ENCODE measurements at regions not wholly inside any gene's neighbourhood (a gene's known extent, or its start where the extent isn't known, plus 50 kb on each side); places are given as distances from the start of the nearest gene placed in this dataset.

DNA sequence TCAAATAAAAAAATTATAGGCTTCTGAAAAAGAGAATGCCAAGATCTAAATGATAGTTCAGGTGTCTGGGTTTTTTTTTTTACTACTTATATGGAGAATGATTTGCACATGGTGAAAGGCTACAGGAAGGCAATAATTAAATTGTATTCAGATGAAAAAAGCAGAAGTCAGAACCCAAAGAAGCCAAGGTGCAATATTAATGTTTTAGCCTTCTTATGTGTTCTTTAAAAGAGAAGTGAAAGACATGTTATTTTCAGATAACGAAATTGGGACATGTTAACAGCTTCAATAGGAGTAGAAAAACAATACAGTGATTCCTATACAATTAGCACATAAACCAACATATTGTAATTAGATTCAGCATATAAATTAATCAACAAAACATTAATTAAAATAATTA lies 452.9 kb upstream of the PRMT6 start:
- Histone ChIP-seq H4K91ac (ENCODE audit: low read length) (no peak overlapping the region), H3K27me3 (ENCODE audit: control insufficient read depth in 1 of 2, insufficient read depth in 1 of 2, low read length in 2 of 2) (no peaks in the 10 kb centered on the region), H3K4me1 (ENCODE audit: control insufficient read depth, insufficient read depth, low read depth, low read length) (no peaks in the 10 kb centered on the region), H3K27ac (ENCODE audit: low read length, poor library complexity, severe bottlenecking) (no peak overlapping the region), H3K18ac (ENCODE audit: low read depth in 1 of 2, low read length in 2 of 2) (no peak overlapping the region), H3K36me3 (ENCODE audit: control insufficient read depth in 1 of 2, insufficient read depth in 2 of 2, low read depth in 1 of 2, low read length in 2 of 2) (no peaks in the 10 kb centered on the region), H3K4me2 (ENCODE audit: low read length, poor library complexity, severe bottlenecking) (no peak overlapping the region), H4K8ac (ENCODE audit: low read length) (no peak overlapping the region), H2AFZ (ENCODE audit: low read depth, low read length) (no peak overlapping the region), H2BK5ac (ENCODE audit: low read depth, low read length, poor library complexity, severe bottlenecking) (no peak overlapping the region), H3K79me1 (replicated peaks; ENCODE audit: low read length, poor library complexity, severe bottlenecking) (no peaks in the 10 kb centered on the region), H3K9me3 (ENCODE audit: control insufficient read depth, low read length) (no peaks in the 10 kb centered on the region), H2BK120ac (ENCODE audit: low read depth, low read length) (no peak overlapping the region), H3K14ac (ENCODE audit: low read length in 2 of 2) (no peak overlapping the region), H3K9ac (ENCODE audit: low read length) (no peak overlapping the region), H2BK15ac (ENCODE audit: low read depth, poor library complexity, severe bottlenecking) (no peak overlapping the region), H2BK12ac (ENCODE audit: low read length in 2 of 2) (no peak overlapping the region), H3K23ac (ENCODE audit: low read length in 2 of 2) (no peak overlapping the region), H2AK5ac (ENCODE audit: low read length, severe bottlenecking) (no peak overlapping the region), H3K4me3 (ENCODE audit: insufficient read depth in 1 of 2, low read depth in 1 of 2, low read length in 2 of 2) (no peak overlapping the region), H3K4ac (ENCODE audit: low read depth in 1 of 2, low read length in 2 of 2) (no peak overlapping the region)
- no peak for DNase-seq
- 60% methylated on average over 1 of the region's 1 CpG for WGBS

DNA sequence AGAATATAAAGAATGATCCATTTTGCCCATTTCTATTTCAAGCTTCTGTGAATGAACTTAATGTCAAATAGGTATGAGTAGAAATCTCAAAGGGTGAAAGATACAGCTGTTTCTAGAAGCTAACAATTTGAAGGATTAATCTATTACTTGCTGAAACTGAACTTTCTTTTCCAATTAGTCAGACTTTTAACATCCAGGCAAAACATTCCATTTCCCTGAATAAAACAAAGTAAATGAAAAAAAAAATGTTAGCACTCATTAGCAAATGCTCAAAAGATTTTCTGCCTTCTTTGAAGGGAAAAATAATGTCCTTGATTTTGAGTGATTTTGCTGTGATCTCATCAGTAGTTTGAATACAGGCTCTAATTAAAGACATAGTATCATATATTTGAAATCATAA lies 447.6 kb upstream of the PRMT6 start:
- no peak overlapping the region for H4K8ac ChIP-seq (ENCODE audit: low read length)
- no peak overlapping the region for H2BK12ac ChIP-seq (ENCODE audit: low read length in 2 of 2)
- H4K91ac ChIP-seq (ENCODE audit: low read length): no peak overlapping the region
- no peak overlapping the region for H3K9ac ChIP-seq (ENCODE audit: low read length)
- H3K9me3 ChIP-seq (ENCODE audit: control insufficient read depth, low read length): no peaks in the 10 kb centered on the region
- H3K4me2 ChIP-seq (ENCODE audit: low read length, poor library complexity, severe bottlenecking): no peak overlapping the region
- no peak overlapping the region for H2AFZ ChIP-seq (ENCODE audit: low read depth, low read length)
- no peaks in the 10 kb centered on the region for H3K36me3 ChIP-seq (ENCODE audit: control insufficient read depth in 1 of 2, insufficient read depth in 2 of 2, low read depth in 1 of 2, low read length in 2 of 2)
- no peaks in the 10 kb centered on the region for H3K79me1 ChIP-seq (replicated peaks; ENCODE audit: low read length, poor library complexity, severe bottlenecking)
- no peak overlapping the region for H3K4ac ChIP-seq (ENCODE audit: low read depth in 1 of 2, low read length in 2 of 2)
- H3K27ac ChIP-seq (ENCODE audit: low read length, poor library complexity, severe bottlenecking): no peak overlapping the region
- H3K4me1 ChIP-seq (ENCODE audit: control insufficient read depth, insufficient read depth, low read depth, low read length): no peaks in the 10 kb centered on the region
- no peak for DNase-seq
- no peak overlapping the region for H3K18ac ChIP-seq (ENCODE audit: low read depth in 1 of 2, low read length in 2 of 2)
- H2BK120ac ChIP-seq (ENCODE audit: low read depth, low read length): no peak overlapping the region
- no peaks in the 10 kb centered on the region for H3K27me3 ChIP-seq (ENCODE audit: control insufficient read depth in 1 of 2, insufficient read depth in 1 of 2, low read length in 2 of 2)
- H3K4me3 ChIP-seq (ENCODE audit: insufficient read depth in 1 of 2, low read depth in 1 of 2, low read length in 2 of 2): no peak overlapping the region
- H2AK5ac ChIP-seq (ENCODE audit: low read length, severe bottlenecking): no peak overlapping the region
- no peak overlapping the region for H2BK15ac ChIP-seq (ENCODE audit: low read depth, poor library complexity, severe bottlenecking)
- H3K14ac ChIP-seq (ENCODE audit: low read length in 2 of 2): no peak overlapping the region
- no peak overlapping the region for H2BK5ac ChIP-seq (ENCODE audit: low read depth, low read length, poor library complexity, severe bottlenecking)
- H3K23ac ChIP-seq (ENCODE audit: low read length in 2 of 2): no peak overlapping the region

DNA sequence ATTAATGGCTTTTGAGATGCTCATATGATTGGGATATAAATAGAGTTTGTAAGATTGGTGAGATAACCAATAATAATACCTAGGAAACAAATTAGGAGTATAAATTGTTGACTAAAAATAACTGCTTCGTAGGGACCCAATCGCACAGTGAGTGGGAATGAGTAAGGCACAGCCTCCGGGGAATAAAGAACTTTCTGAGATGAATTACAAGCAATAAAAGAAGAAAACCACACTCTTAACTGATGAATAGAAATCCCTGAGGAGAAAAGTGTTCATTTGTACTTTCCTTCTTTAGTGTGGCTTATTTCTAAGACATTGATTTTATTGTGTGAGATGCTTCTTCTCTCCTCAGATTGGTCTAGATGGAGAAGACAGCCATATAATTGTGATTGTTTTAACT lies 443.4 kb upstream of the PRMT6 start:
- no peaks in the 10 kb centered on the region for H3K4me1 ChIP-seq (ENCODE audit: control insufficient read depth, insufficient read depth, low read depth, low read length)
- no peak for DNase-seq

DNA sequence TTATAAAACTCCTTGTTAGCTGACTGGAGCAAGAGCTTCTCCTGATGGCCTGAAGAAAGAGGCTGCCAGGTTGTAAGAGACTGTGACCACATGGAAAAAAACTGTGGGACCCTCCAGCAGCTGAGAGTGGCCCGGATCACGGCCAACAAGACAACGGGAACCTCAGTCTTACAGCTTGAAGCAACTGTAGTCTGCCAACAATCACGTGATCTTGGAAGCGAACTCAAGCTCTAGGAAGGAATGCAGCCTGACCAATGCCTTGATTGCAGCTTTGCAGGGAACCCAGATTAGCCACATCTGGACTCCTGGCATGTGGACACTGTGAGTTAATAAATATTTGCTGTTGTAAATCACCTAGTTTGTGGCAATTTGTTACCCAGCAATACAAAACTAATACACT lies 442.6 kb upstream of the PRMT6 start:
- no peak overlapping the region for H2AFZ ChIP-seq (ENCODE audit: low read depth, low read length)
- H3K9me3 ChIP-seq (ENCODE audit: control insufficient read depth, low read length): no peaks in the 10 kb centered on the region
- DNase-seq: no peak
- no peak overlapping the region for H3K4ac ChIP-seq (ENCODE audit: low read depth in 1 of 2, low read length in 2 of 2)
- H3K27ac ChIP-seq (ENCODE audit: low read length, poor library complexity, severe bottlenecking): no peak overlapping the region
- H2BK12ac ChIP-seq (ENCODE audit: low read length in 2 of 2): no peak overlapping the region
- H4K91ac ChIP-seq (ENCODE audit: low read length): no peak overlapping the region
- no peaks in the 10 kb centered on the region for H3K27me3 ChIP-seq (ENCODE audit: control insufficient read depth in 1 of 2, insufficient read depth in 1 of 2, low read length in 2 of 2)
- H3K14ac ChIP-seq (ENCODE audit: low read length in 2 of 2): no peak overlapping the region
- no peak overlapping the region for H2AK5ac ChIP-seq (ENCODE audit: low read length, severe bottlenecking)
- H3K18ac ChIP-seq (ENCODE audit: low read depth in 1 of 2, low read length in 2 of 2): no peak overlapping the region
- H3K36me3 ChIP-seq (ENCODE audit: control insufficient read depth in 1 of 2, insufficient read depth in 2 of 2, low read depth in 1 of 2, low read length in 2 of 2): no peaks in the 10 kb centered on the region
- H3K4me2 ChIP-seq (ENCODE audit: low read length, poor library complexity, severe bottlenecking): no peak overlapping the region
- H2BK15ac ChIP-seq (ENCODE audit: low read depth, poor library complexity, severe bottlenecking): no peak overlapping the region
- no peaks in the 10 kb centered on the region for H3K4me1 ChIP-seq (ENCODE audit: control insufficient read depth, insufficient read depth, low read depth, low read length)
- H2BK5ac ChIP-seq (ENCODE audit: low read depth, low read length, poor library complexity, severe bottlenecking): no peak overlapping the region
- H3K23ac ChIP-seq (ENCODE audit: low read length in 2 of 2): no peak overlapping the region
- H3K9ac ChIP-seq (ENCODE audit: low read length): no peak overlapping the region
- H3K4me3 ChIP-seq (ENCODE audit: insufficient read depth in 1 of 2, low read depth in 1 of 2, low read length in 2 of 2): no peak overlapping the region
- H3K79me1 ChIP-seq (replicated peaks; ENCODE audit: low read length, poor library complexity, severe bottlenecking): no peaks in the 10 kb centered on the region
- no peak overlapping the region for H4K8ac ChIP-seq (ENCODE audit: low read length)
- H2BK120ac ChIP-seq (ENCODE audit: low read depth, low read length): no peak overlapping the region
- WGBS: 68% methylated on average over 5 of the region's 5 CpGs

More for the DNA sequence above, 443.4 kb upstream of the PRMT6 start:
- H3K23ac ChIP-seq (ENCODE audit: low read length in 2 of 2): no peak overlapping the region
- no peak overlapping the region for H3K4ac ChIP-seq (ENCODE audit: low read depth in 1 of 2, low read length in 2 of 2)
- WGBS: 70% methylated on average over 2 of the region's 3 CpGs
- no peak overlapping the region for H2BK120ac ChIP-seq (ENCODE audit: low read depth, low read length)
- H2BK15ac ChIP-seq (ENCODE audit: low read depth, poor library complexity, severe bottlenecking): no peak overlapping the region
- H3K79me1 ChIP-seq (replicated peaks; ENCODE audit: low read length, poor library complexity, severe bottlenecking): no peaks in the 10 kb centered on the region
- no peak overlapping the region for H3K18ac ChIP-seq (ENCODE audit: low read depth in 1 of 2, low read length in 2 of 2)
- no peaks in the 10 kb centered on the region for H3K27me3 ChIP-seq (ENCODE audit: control insufficient read depth in 1 of 2, insufficient read depth in 1 of 2, low read length in 2 of 2)
- H2BK12ac ChIP-seq (ENCODE audit: low read length in 2 of 2): no peak overlapping the region
- H2AFZ ChIP-seq (ENCODE audit: low read depth, low read length): no peak overlapping the region
- no peak overlapping the region for H3K9ac ChIP-seq (ENCODE audit: low read length)
- no peak overlapping the region for H3K4me2 ChIP-seq (ENCODE audit: low read length, poor library complexity, severe bottlenecking)
- no peak overlapping the region for H4K8ac ChIP-seq (ENCODE audit: low read length)
- H3K4me3 ChIP-seq (ENCODE audit: insufficient read depth in 1 of 2, low read depth in 1 of 2, low read length in 2 of 2): no peak overlapping the region
- no peak overlapping the region for H3K27ac ChIP-seq (ENCODE audit: low read length, poor library complexity, severe bottlenecking)
- H4K91ac ChIP-seq (ENCODE audit: low read length): no peak overlapping the region
- no peak overlapping the region for H2BK5ac ChIP-seq (ENCODE audit: low read depth, low read length, poor library complexity, severe bottlenecking)
- H3K36me3 ChIP-seq (ENCODE audit: control insufficient read depth in 1 of 2, insufficient read depth in 2 of 2, low read depth in 1 of 2, low read length in 2 of 2): no peaks in the 10 kb centered on the region
- no peak overlapping the region for H3K14ac ChIP-seq (ENCODE audit: low read length in 2 of 2)
- no peak overlapping the region for H2AK5ac ChIP-seq (ENCODE audit: low read length, severe bottlenecking)
- no peaks in the 10 kb centered on the region for H3K9me3 ChIP-seq (ENCODE audit: control insufficient read depth, low read length)
